A549 (cell line): ENCODE measurements at regions not wholly inside any gene's neighbourhood (a gene's known extent, or its start where the extent isn't known, plus 50 kb on each side); places are given as distances from the start of the nearest gene placed in this dataset.

Experiments
- CTCF ChIP-seq: fragments of >200 bp; sonication (Bioruptor Twin); formaldehyde crosslinking; IDR thresholded peaks from 3 replicates; pipeline ENCODE4 v1.5.1; 2016
- EP300 ChIP-seq, 2 experiments: fragments of >200 bp; sonication (Bioruptor Twin); formaldehyde crosslinking; IDR thresholded peaks; 2 replicates in 1 of 2; 3 replicates in 1 of 2; pipeline ENCODE4 v1.6.1; 2016 to 2017
- HDAC2 ChIP-seq: fragments of 200-600 bp; sonication (generic); IDR thresholded peaks from 2 replicates; pipeline ENCODE4 v1.6.1; 2016
- POLR2A ChIP-seq: IDR thresholded peaks from 2 replicates; pipeline ENCODE4 v1.6.1; 2012; ENCODE audit warnings: mild to moderate bottlenecking, low read length
- RCOR1 ChIP-seq: fragments of 150-350 bp; IDR thresholded peaks from 2 replicates; pipeline ENCODE4 v1.6.1; 2014; ENCODE audit warnings: antibody characterized with exemption, low read length, low read depth
- REST ChIP-seq: fragments of 200-600 bp; sonication (generic); IDR thresholded peaks from 2 replicates; pipeline ENCODE4 v1.6.1; 2016; ENCODE audit warnings: antibody characterized with exemption, mild to moderate bottlenecking, moderate library complexity
- TFCP2L1 ChIP-seq: fragments of 250-450 bp; sonication (Bioruptor Pico); IDR thresholded peaks from 2 replicates; pipeline ENCODE4 v1.5.0; 2021; ENCODE audit warnings: mild to moderate bottlenecking

GRCh38 chr2:147577998-147578380 lies 266.8 kb upstream of the ACVR2A start:
- no peak for TF ChIP-seq POLR2A
- no peak for TF ChIP-seq CTCF
- TF ChIP-seq HDAC2: no peak
- TF ChIP-seq TFCP2L1: no peak
- TF ChIP-seq EP300 (IDR thresholded peaks at IDR 0.05): no peak
- TF ChIP-seq REST: no peak
- TF ChIP-seq RCOR1: no peak
